Inflammatory macrophage treated with lipopolysaccharide for 1 hour (primary cell): ENCODE measurements at regions not wholly inside any gene's neighbourhood (a gene's known extent, or its start where the extent isn't known, plus 50 kb on each side); places are given as distances from the start of the nearest gene placed in this dataset.
A peak's percentile ranks its signal among the peaks of the same experiment; 100 is the strongest.
"Not testable (repeated sequence)": the region's sequence is repeated elsewhere in the genome, so short reads cannot be mapped to it uniquely, and the experiment has no call there.

Experiments used
- DNase-seq, 2 donors: peaks; one replicate each; pipeline ENCODE4 v3.0.0-alpha.2; 2020 to 2022

DNA sequence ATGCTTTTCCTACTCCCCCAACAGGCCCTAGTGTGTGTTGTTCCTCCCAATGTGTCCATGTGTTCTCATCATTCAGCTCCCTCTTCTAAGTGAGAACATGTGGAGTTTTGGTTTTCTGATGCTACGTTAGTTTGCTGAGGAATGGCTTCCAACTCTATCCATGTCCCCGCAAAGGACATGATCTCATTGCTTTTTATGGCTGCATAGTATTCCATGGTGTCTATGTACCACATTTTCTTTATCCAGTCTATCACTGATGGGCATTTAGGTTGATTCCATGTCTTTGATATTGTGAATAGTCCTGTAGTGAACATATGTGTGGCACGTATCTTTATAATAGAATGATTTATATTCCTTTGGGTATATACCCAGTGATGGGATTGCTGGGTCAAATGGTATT lies 72.5 kb upstream of the CCNY start:
- not testable (repeated sequence) for DNase-seq

GRCh38 chr10:35264636-35265035 lies 71.7 kb upstream of the CCNY start:
- DNase-seq = not testable (repeated sequence)

DNA sequence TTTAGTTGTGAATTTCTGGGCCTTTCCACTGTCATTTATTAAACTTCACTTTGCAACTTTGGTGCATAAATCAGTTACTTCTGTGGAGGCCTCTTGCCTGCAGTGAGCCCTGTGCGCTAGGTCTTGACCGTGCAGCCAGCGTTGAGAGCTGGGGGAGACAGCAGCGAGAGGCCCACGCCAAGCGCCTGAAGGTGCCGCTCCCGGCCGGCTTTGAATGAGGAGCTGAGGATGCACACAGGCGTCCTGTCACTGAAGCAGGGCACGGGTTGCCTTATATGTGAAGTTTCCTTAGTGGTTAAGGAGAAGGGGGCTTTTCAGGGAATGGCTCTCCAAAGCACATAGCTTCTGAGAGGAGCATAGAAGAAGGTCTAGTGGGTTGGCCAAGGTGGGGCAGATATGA lies 70.9 kb upstream of the CCNY start:
- DNase-seq = no peak

DNA sequence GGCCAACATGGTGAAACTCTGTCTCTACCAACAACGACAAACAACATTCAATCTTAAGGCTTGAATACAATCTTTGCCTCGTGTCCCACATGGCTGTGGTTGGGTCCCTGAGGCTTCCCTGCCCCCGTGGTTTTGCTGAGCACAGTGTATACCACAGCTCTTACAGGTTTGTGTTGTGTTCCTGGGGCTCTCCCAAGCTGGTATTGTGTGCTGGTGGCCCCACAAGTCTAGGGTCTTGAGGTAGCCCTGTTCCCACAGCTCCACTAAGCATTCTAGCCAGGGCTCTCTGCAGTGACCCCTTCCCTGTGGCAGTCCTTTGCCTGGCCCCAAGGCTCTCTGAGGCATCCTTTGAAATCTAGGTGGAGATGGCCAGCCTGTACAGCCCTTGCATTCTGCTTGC lies 68.0 kb upstream of the CCNY start:
- DNase-seq = no peak

GRCh38 chr10:35268791-35269257 lies 67.5 kb upstream of the CCNY start:
- no peak for DNase-seq

GRCh38 chr10:35270100-35270499 lies 66.2 kb upstream of the CCNY start:
- peak; percentile 5 to 32 for DNase-seq

GRCh38 chr10:35271086-35271858 lies 65.0 kb upstream of the CCNY start:
- DNase-seq = no peak

DNA sequence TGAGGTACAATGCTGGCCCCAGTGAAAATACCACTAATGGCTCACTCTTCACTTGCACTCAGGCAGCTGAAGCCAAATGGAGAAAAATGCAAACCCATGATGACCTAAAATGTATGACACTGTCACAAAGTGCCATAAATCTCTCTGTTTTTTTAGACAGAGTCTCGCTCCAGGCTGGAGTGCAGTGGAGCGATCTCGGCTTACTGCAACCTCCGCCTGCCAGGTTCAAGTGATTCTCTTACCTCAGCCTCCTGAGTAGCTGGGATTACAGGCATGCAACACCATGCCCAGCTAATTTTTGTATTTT lies 64.5 kb upstream of the CCNY start:
- not testable (repeated sequence) for DNase-seq

DNA sequence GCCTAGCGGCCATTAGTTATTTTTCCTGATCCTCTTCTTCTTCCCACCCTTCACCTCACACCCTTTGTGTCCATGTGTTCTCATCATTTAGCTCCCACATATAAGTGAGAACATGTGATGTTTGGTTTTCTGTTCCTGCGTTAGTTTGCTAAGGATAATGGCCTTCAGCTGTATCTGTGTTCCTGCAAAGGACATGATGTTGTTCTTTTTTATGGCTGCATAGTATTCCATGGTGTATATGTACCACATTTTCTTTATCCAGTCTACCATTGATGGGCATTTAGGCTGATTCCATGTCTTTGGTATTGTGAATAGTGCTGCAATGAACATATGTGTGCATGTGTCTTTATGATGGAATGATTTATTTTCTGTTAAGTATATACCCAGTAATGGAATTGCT lies 63.9 kb upstream of the CCNY start:
- DNase-seq = not testable (repeated sequence)

GRCh38 chr10:35273994-35274393 lies 62.3 kb upstream of the CCNY start:
- DNase-seq = peak in 1 of 2 donors; percentile 21

DNA sequence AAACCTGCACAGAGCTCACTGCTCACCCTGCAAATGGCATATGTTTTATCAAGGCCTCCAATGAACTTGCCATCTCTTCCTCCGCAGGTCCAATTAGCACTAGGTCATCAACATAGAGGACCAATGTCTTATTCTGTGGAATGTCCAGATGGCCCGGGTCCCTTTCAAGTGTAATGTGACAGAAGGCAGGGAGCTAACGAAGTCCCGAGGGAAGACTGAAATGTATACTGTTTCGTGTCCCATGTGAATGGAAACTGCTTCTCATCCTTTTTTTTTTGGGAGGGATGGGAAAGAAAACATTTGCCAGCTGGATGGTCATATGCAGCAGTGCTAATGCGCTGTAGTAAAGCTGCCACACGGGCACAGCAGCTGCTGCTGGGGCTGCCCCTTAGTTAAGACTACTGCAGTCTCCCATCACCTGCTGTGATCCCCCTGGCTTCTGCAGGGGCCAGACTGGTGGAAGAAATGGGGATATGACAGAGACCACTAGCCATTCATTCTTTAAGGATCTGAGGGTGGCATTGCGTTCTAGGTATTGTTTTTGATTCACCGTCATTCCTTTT lies 61.7 kb upstream of the CCNY start:
- no peak for DNase-seq

- DNase-seq = no peak
Observed at GRCh38 chr10:35276889-35277288, 59.4 kb upstream of the CCNY start.

DNA sequence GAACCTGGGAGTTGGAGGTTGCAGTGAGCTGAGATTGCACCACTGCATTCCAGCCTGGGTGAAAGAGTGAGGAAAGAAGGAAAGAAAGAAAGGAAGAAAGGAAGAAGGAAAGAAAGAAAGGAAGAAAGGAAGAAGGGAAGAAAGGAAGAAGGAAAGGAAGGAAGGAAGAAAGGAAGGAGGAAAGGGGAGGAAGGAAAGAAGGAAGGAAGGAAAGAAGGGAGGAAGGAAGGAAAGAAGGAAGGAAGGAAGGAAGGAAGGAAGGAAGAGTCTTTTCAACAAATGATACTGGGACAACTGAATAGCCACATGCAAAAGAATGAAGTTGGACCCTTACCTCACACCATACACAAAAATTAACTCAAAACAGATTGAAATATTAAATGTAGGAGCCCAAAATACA lies 56.1 kb upstream of the CCNY start:
- not testable (repeated sequence) for DNase-seq
